Neural progenitor cell (in vitro differentiated cells): ENCODE measurements at regions not wholly inside any gene's neighbourhood (a gene's known extent, or its start where the extent isn't known, plus 50 kb on each side); places are given as distances from the start of the nearest gene placed in this dataset.

Experiments used
- EZH2 ChIP-seq: fragments of 200-600 bp; sonication (generic); IDR thresholded peaks from 2 replicates; pipeline ENCODE4 v1.6.1; 2017; ENCODE audit warnings: antibody characterized with exemption, mild to moderate bottlenecking, moderate library complexity
- TF ChIP-seq, protein P1 (sequence below): fragments of 200-600 bp; sonication (generic); IDR thresholded peaks from 2 replicates; pipeline ENCODE4 v1.5.1; 2017; ENCODE audit warnings: antibody characterized with exemption, mild to moderate bottlenecking

DNA sequence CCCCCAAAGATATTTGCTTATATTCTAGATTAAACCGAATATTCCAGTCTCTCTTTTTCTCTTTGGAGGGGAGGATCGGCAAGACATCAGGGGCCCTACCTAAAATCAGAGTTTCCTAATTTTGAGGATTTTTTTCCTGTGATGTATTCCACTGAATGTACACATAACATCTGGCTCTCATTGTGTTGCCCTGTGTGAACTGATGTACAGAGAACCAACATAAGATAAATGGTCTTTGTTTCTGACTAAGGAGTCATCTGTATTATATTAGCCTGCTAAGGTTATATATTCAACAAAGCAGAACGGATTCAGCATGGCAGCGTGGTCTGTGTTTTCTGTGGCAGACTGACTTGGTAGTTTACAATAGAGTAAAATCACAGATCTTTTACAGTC lies 114.8 kb upstream of the NCAM2 start:
- TF ChIP-seq, protein P1, sequence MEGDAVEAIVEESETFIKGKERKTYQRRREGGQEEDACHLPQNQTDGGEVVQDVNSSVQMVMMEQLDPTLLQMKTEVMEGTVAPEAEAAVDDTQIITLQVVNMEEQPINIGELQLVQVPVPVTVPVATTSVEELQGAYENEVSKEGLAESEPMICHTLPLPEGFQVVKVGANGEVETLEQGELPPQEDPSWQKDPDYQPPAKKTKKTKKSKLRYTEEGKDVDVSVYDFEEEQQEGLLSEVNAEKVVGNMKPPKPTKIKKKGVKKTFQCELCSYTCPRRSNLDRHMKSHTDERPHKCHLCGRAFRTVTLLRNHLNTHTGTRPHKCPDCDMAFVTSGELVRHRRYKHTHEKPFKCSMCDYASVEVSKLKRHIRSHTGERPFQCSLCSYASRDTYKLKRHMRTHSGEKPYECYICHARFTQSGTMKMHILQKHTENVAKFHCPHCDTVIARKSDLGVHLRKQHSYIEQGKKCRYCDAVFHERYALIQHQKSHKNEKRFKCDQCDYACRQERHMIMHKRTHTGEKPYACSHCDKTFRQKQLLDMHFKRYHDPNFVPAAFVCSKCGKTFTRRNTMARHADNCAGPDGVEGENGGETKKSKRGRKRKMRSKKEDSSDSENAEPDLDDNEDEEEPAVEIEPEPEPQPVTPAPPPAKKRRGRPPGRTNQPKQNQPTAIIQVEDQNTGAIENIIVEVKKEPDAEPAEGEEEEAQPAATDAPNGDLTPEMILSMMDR = no peak
- TF ChIP-seq EZH2 = no peak
